Neuronal stem cell (in vitro differentiated cells): ENCODE measurements at regions not wholly inside any gene's neighbourhood (a gene's known extent, or its start where the extent isn't known, plus 50 kb on each side); places are given as distances from the start of the nearest gene placed in this dataset.

Experiments
- DNase-seq: peaks from one replicate; pipeline ENCODE4 v3.0.0-alpha.2; 2013; ENCODE audit warnings: low spot score
- H2AFZ ChIP-seq: one replicate; pipeline ENCODE4 v1.6.1; 2013; ENCODE audit warnings: mild to moderate bottlenecking, low read length, inconsistent platforms
- H2AK5ac ChIP-seq: 2 replicates; pipeline ENCODE4 v1.6.1; 2013; ENCODE audit warnings: low read depth, mild to moderate bottlenecking, inconsistent platforms, low read length, moderate library complexity, mixed read lengths
- H2BK120ac ChIP-seq: 2 replicates; pipeline ENCODE4 v1.6.1; 2013; ENCODE audit warnings: low read depth, mild to moderate bottlenecking, inconsistent platforms, low read length, moderate library complexity, mixed read lengths
- H2BK12ac ChIP-seq: one replicate; pipeline ENCODE4 v1.6.1; 2013; ENCODE audit warnings: low read length, inconsistent platforms
- H2BK15ac ChIP-seq: 2 replicates; pipeline ENCODE4 v1.6.1; 2013; ENCODE audit warnings: mild to moderate bottlenecking, low read length, inconsistent platforms, mixed read lengths
- H2BK5ac ChIP-seq: one replicate; pipeline ENCODE4 v1.6.1; 2013; ENCODE audit warnings: inconsistent platforms, mild to moderate bottlenecking, low read length, moderate library complexity
- H3K14ac ChIP-seq: one replicate; pipeline ENCODE4 v1.6.1; 2013; ENCODE audit warnings: low read length, inconsistent platforms
- H3K18ac ChIP-seq: 2 replicates; pipeline ENCODE4 v1.6.1; 2013; ENCODE audit warnings: low read length, inconsistent platforms
- H3K23ac ChIP-seq: 2 replicates; pipeline ENCODE4 v1.6.1; 2013; ENCODE audit warnings: low read depth, mild to moderate bottlenecking, mixed read lengths, low read length, inconsistent platforms; ENCODE audit not compliant: poor library complexity
- H3K27ac ChIP-seq: replicated peaks from 3 replicates; pipeline ENCODE4 v1.5.1; 2013; ENCODE audit warnings: low read length, inconsistent platforms
- H3K27me3 ChIP-seq, 3 experiments: 2 replicates each; pipeline ENCODE4 v1.6.1; 2013; ENCODE audit warnings: low read length in 3 of 3, mild to moderate bottlenecking in 2 of 3, inconsistent platforms in 1 of 3, low read depth in 1 of 3, mixed read lengths in 1 of 3, moderate library complexity in 1 of 3; ENCODE audit not compliant: control insufficient read depth in 3 of 3, insufficient read depth in 3 of 3
- H3K36me3 ChIP-seq, 2 donors: replicated peaks in 1 of 2; 2 replicates each; pipeline ENCODE4 v1.6.1; 2013; ENCODE audit warnings: low read length in 2 of 2; ENCODE audit not compliant: control insufficient read depth in 2 of 2, insufficient read depth in 2 of 2
- H3K4ac ChIP-seq: 2 replicates; pipeline ENCODE4 v1.6.1; 2013; ENCODE audit warnings: inconsistent platforms, mild to moderate bottlenecking, low read length, moderate library complexity
- H3K4me1 ChIP-seq, 2 donors: 1 replicate in 1 of 2; 2 replicates in 1 of 2; pipeline ENCODE4 v1.6.1; 2013; ENCODE audit warnings: low read length in 2 of 2, low read depth in 1 of 2; ENCODE audit not compliant: control insufficient read depth in 2 of 2, insufficient read depth in 1 of 2
- H3K4me2 ChIP-seq: one replicate; pipeline ENCODE4 v1.6.1; 2013; ENCODE audit warnings: mild to moderate bottlenecking, low read length, inconsistent platforms; ENCODE audit not compliant: insufficient read depth, poor library complexity, severe bottlenecking
- H3K4me3 ChIP-seq, 2 donors: 2 replicates each; pipeline ENCODE4 v1.5.1; 2013; ENCODE audit warnings: low read length in 2 of 2, mild to moderate bottlenecking in 2 of 2, inconsistent platforms in 1 of 2, moderate library complexity in 1 of 2
- H3K79me1 ChIP-seq: one replicate; pipeline ENCODE4 v1.6.1; 2013; ENCODE audit warnings: low read depth, mild to moderate bottlenecking, inconsistent platforms, low read length, moderate library complexity
- H3K9ac ChIP-seq: one replicate; pipeline ENCODE4 v1.6.1; 2013; ENCODE audit warnings: mild to moderate bottlenecking, low read depth, low read length, inconsistent platforms; ENCODE audit not compliant: poor library complexity
- H3K9me3 ChIP-seq, 2 donors: replicated peaks in 1 of 2; 2 replicates each; pipeline versions ENCODE3 to v1.6.1; 2013; ENCODE audit warnings: low read length in 2 of 2, mild to moderate bottlenecking in 2 of 2, inconsistent platforms in 1 of 2, low read depth in 1 of 2, mixed read lengths in 1 of 2, moderate library complexity in 1 of 2; ENCODE audit not compliant: control insufficient read depth in 2 of 2, insufficient read depth in 1 of 2
- H4K8ac ChIP-seq: one replicate; pipeline ENCODE4 v1.6.1; 2013; ENCODE audit warnings: low read depth, mild to moderate bottlenecking, inconsistent platforms, low read length, moderate library complexity
- H4K91ac ChIP-seq: one replicate; pipeline ENCODE4 v1.6.1; 2013; ENCODE audit warnings: low read length, low read depth, mild to moderate bottlenecking, inconsistent platforms; ENCODE audit not compliant: poor library complexity
- WGBS, 2 donors: extraction: QIAGEN DNeasy Blood & Tissue Kit; methylation state at CpG; one replicate each; pipeline ENCODE4 v1.1.7; 2013; ENCODE audit warnings: missing lambda C conversion rate in 2 of 2, mixed read lengths in 1 of 2; ENCODE audit not compliant: insufficient read length in 2 of 2, insufficient replicate concordance in 1 of 2; ENCODE audit errors: extremely low coverage in 2 of 2; 5-methylcytosine and 5-hydroxymethylcytosine counted together

- Histone ChIP-seq H3K4ac (no peak overlapping the region), H3K79me1 (no peaks in the 10 kb centered on the region), H3K23ac (no peak overlapping the region), H3K36me3 (peaks cover 20 to 23% of the 10 kb centered on the region in 2 donors), H3K4me2 (no peak overlapping the region), H4K8ac (no peak overlapping the region), H3K27ac (no peak overlapping the region), H2BK15ac (no peak overlapping the region), H4K91ac (no peak overlapping the region), H3K9me3 (no peaks in the 10 kb centered on the region), H3K4me1 (no peaks in the 10 kb centered on the region), H3K4me3 (no peak overlapping the region), H2BK12ac (no peak overlapping the region), H2BK120ac (no peak overlapping the region), H2AK5ac (no peak overlapping the region), H2AFZ (no peak overlapping the region), H3K18ac (no peak overlapping the region), H3K14ac (no peak overlapping the region), H3K9ac (no peak overlapping the region), H2BK5ac (no peak overlapping the region), H3K27me3 (peaks cover 0 to 11% (median 0%) of the 10 kb centered on the region in 3 experiments)
- no peak for DNase-seq
- no CpG with 5 or more reads among the region's 9 CpGs for WGBS, 2 donors
Observed at GRCh38 chr17:21532763-21533385, 156.7 kb downstream of the KCNJ12 start.

GRCh38 chr17:21535686-21536375 lies 156.5 kb upstream of the KCNJ18 start:
- Histone ChIP-seq H3K18ac (no peak overlapping the region), H3K4me1 (no peaks in the 10 kb centered on the region), H4K8ac (no peak overlapping the region), H3K9ac (no peak overlapping the region), H3K27me3 (peaks cover 0 to 9% (median 0%) of the 10 kb centered on the region in 3 experiments), H2BK5ac (no peak overlapping the region), H2BK12ac (no peak overlapping the region), H2BK120ac (no peak overlapping the region), H3K27ac (no peak overlapping the region), H2AFZ (no peak overlapping the region), H3K14ac (no peak overlapping the region), H3K4me3 (no peak overlapping the region), H3K9me3 (peaks cover 0 to 10% of the 10 kb centered on the region in 2 donors), H4K91ac (no peak overlapping the region), H3K23ac (no peak overlapping the region), H3K36me3 (peaks cover 20 to 23% of the 10 kb centered on the region in 2 donors), H3K4me2 (no peak overlapping the region), H2AK5ac (no peak overlapping the region), H3K4ac (no peak overlapping the region), H3K79me1 (no peaks in the 10 kb centered on the region), H2BK15ac (no peak overlapping the region)
- no CpG with 5 or more reads among the region's 1 CpG for WGBS, 2 donors
- no peak for DNase-seq

- H3K79me1 ChIP-seq, result no peaks in the 10 kb centered on the region
- no peak overlapping the region for H2BK15ac ChIP-seq
- H3K27me3 ChIP-seq, result no peaks in the 10 kb centered on the region
- no peak overlapping the region for H3K18ac ChIP-seq
- H3K14ac ChIP-seq, result no peak overlapping the region
- no peak overlapping the region for H3K9ac ChIP-seq
- no CpG with 5 or more reads among the region's 2 CpGs for WGBS, 2 donors
- no peak overlapping the region for H2BK120ac ChIP-seq
- no peak overlapping the region for H2BK5ac ChIP-seq
- no peak overlapping the region for H2BK12ac ChIP-seq
- peaks cover 0 to under 1% of the 10 kb centered on the region in 2 donors for H3K4me1 ChIP-seq
- no peak overlapping the region for H4K8ac ChIP-seq
- H2AFZ ChIP-seq, result no peak overlapping the region
- no peak for DNase-seq
- peaks cover 17 to 20% of the 10 kb centered on the region in 2 donors for H3K36me3 ChIP-seq
- no peak overlapping the region for H3K4me2 ChIP-seq
- H3K23ac ChIP-seq, result no peak overlapping the region
- H3K9me3 ChIP-seq, result peaks cover 0 to 10% of the 10 kb centered on the region in 2 donors
- no peak overlapping the region for H3K4me3 ChIP-seq
- no peak overlapping the region for H3K27ac ChIP-seq
- H4K91ac ChIP-seq, result no peak overlapping the region
- H2AK5ac ChIP-seq, result no peak overlapping the region
- no peak overlapping the region for H3K4ac ChIP-seq
Observed at GRCh38 chr17:21537302-21537701, 155.0 kb upstream of the KCNJ18 start.

GRCh38 chr17:21538615-21539014 lies 153.7 kb upstream of the KCNJ18 start:
- Histone ChIP-seq H3K4me2 (no peak overlapping the region), H2BK5ac (no peak overlapping the region), H3K4ac (no peak overlapping the region), H2AK5ac (no peak overlapping the region), H2BK12ac (no peak overlapping the region), H4K8ac (no peak overlapping the region), H3K4me3 (no peak overlapping the region), H2AFZ (no peak overlapping the region), H3K4me1 (peaks cover 0 to 2% of the 10 kb centered on the region in 2 donors), H3K18ac (no peak overlapping the region), H3K27me3 (no peaks in the 10 kb centered on the region), H3K23ac (no peak overlapping the region), H3K27ac (no peak overlapping the region), H3K9me3 (peaks cover 0 to 10% of the 10 kb centered on the region in 2 donors), H2BK15ac (no peak overlapping the region), H3K36me3 (peaks cover 17 to 20% of the 10 kb centered on the region in 2 donors), H4K91ac (no peak overlapping the region), H3K9ac (no peak overlapping the region), H2BK120ac (no peak overlapping the region), H3K14ac (no peak overlapping the region), H3K79me1 (no peaks in the 10 kb centered on the region)
- no peak for DNase-seq
- no CpG with 5 or more reads among the region's 1 CpG for WGBS, 2 donors
